OCI-LY3 (cell line): ENCODE measurements at regions not wholly inside any gene's neighbourhood (a gene's known extent, or its start where the extent isn't known, plus 50 kb on each side); places are given as distances from the start of the nearest gene placed in this dataset.

Experiments used
- H2AFZ ChIP-seq: fragments of 200-600, 300-600 bp; shearing (Covaris generic); 2 replicates; pipeline ENCODE4 v1.6.0; 2014; ENCODE audit warnings: antibody characterized with exemption, low read depth, low read length
- H3K27ac ChIP-seq: fragments of 200-600, 300-600 bp; sonication (generic); 2 replicates; pipeline ENCODE4 v1.5.1; 2014; ENCODE audit warnings: mild to moderate bottlenecking, low read length, moderate library complexity, mixed read lengths
- H3K27me3 ChIP-seq: fragments of 200-600, 300-600 bp; sonication (generic); 2 replicates; pipeline ENCODE4 v1.6.1; 2014; ENCODE audit warnings: low read depth, low read length, mixed read lengths
- H3K36me3 ChIP-seq: fragments of 200-600, 300-600 bp; sonication (generic); replicated peaks from 2 replicates; pipeline ENCODE3; 2014; ENCODE audit warnings: low read depth, low read length, mixed read lengths
- H3K4me1 ChIP-seq: fragments of 300-600, 200-600 bp; sonication (generic); 2 replicates; pipeline ENCODE4 v1.6.1; 2014; ENCODE audit warnings: low read length, mixed read lengths
- H3K4me2 ChIP-seq: fragments of 200-600, 300-600 bp; sonication (generic); 2 replicates; pipeline ENCODE4 v1.6.1; 2014; ENCODE audit warnings: low read length, mixed read lengths
- H3K4me3 ChIP-seq: fragments of 300-600, 200-600 bp; sonication (generic); 2 replicates; pipeline ENCODE4 v1.5.1; 2014; ENCODE audit warnings: antibody characterized with exemption, mild to moderate bottlenecking, low read length, moderate library complexity
- H3K79me2 ChIP-seq: fragments of 300-600, 200-600 bp; shearing (Covaris generic); 2 replicates; pipeline ENCODE4 v1.6.1; 2014; ENCODE audit warnings: mild to moderate bottlenecking, low read length, mixed read lengths
- H3K9ac ChIP-seq: fragments of 300-600, 200-600 bp; shearing (Covaris generic); 2 replicates; pipeline ENCODE4 v1.6.0; 2014; ENCODE audit warnings: mild to moderate bottlenecking, low read length, moderate library complexity
- H3K9me3 ChIP-seq: fragments of 200-600, 300-600 bp; shearing (Covaris generic); 2 replicates; pipeline ENCODE4 v1.6.1; 2014; ENCODE audit warnings: low read length, mixed read lengths; ENCODE audit not compliant: insufficient read depth
- H4K20me1 ChIP-seq: fragments of 200-600, 300-600 bp; sonication (generic); 2 replicates; pipeline ENCODE4 v1.6.1; 2016; ENCODE audit warnings: low read length, mixed read lengths; ENCODE audit not compliant: insufficient read depth
- CTCF ChIP-seq: fragments of 200-600, 300-600 bp; sonication (generic); IDR thresholded peaks from 2 replicates; pipeline ENCODE4 v1.5.1; 2014; ENCODE audit warnings: antibody characterized with exemption, low read length, low read depth
- EZH2phosphoT487 ChIP-seq: fragments of 200-600 bp; shearing (Covaris generic); IDR thresholded peaks from 2 replicates; pipeline ENCODE4 v1.6.1; 2018; ENCODE audit warnings: antibody characterized with exemption, mixed run types, low read depth

GRCh38 chr4:181860668-181861067, 382.5 kb upstream of the TENM3 start:
- no peaks in the 10 kb centered on the region for H3K36me3 ChIP-seq
- H3K4me3 ChIP-seq, result no peak overlapping the region
- H3K79me2 ChIP-seq, result no peaks in the 10 kb centered on the region
- no peak overlapping the region for H2AFZ ChIP-seq
- H3K4me2 ChIP-seq, result no peak overlapping the region
- no peak overlapping the region for H3K27ac ChIP-seq
- H3K4me1 ChIP-seq, result peaks cover 5% of the 10 kb centered on the region; the same call in 1 of the 2 replicates
- no peak overlapping the region for H3K9ac ChIP-seq
- no peaks in the 10 kb centered on the region for H3K9me3 ChIP-seq
- no peaks in the 10 kb centered on the region for H4K20me1 ChIP-seq
- no peaks in the 10 kb centered on the region for H3K27me3 ChIP-seq
- TF ChIP-seq EZH2phosphoT487, result no peak
- no peak for TF ChIP-seq CTCF

DNA sequence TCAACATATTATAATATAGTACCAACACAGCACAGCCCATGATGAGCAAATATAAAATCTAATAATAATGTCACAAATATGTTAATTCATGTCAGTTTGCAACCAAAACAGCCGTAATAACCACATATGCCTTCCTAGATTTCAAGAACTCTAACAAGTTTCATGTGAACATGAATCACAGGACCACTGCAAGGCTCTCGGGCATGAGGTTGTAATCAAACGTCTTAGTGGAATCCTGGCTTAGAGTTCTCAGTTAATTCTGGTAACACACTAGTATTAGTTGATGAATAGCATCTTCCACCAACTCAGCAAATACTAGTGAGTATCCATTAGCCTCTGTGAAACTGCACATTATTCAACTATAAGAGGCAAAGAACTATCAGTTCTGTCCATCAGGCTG, 379.3 kb upstream of the TENM3 start:
- Histone ChIP-seq H3K36me3 (no peaks in the 10 kb centered on the region), H3K27ac (no peak overlapping the region), H4K20me1 (no peaks in the 10 kb centered on the region), H3K4me2 (no peak overlapping the region), H3K27me3 (no peaks in the 10 kb centered on the region), H3K9me3 (no peaks in the 10 kb centered on the region), H3K4me3 (no peak overlapping the region), H2AFZ (no peak overlapping the region), H3K4me1 (no peaks in the 10 kb centered on the region), H3K79me2 (no peaks in the 10 kb centered on the region), H3K9ac (no peak overlapping the region)
- no peak for TF ChIP-seq CTCF
- TF ChIP-seq EZH2phosphoT487, result no peak

- Histone ChIP-seq H2AFZ (no peak overlapping the region), H3K4me2 (no peak overlapping the region)
Observed at GRCh38 chr4:181870326-181870725, 372.9 kb upstream of the TENM3 start.

DNA sequence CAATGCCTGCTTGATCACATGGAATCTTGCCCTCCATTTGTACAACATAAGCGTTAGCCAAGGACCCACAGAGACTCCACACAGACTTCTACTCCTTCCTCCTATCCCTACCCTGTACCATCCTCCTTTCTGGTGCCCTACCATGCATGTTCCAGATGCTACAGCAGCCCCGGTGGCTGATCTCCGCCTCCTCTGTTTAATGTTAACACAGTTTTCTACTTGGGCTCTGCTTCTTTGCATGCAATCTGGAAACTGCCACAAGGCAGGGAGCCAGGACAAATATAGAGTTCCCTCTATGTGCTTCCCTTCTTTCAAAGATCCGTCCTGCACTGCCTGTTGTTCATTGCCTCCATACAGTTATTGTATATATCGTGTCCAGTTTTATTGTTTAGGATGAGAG, 368.6 kb upstream of the TENM3 start:
- H3K9ac ChIP-seq, result no peak overlapping the region
- H3K36me3 ChIP-seq, result no peaks in the 10 kb centered on the region
- H3K27ac ChIP-seq, result no peak overlapping the region
- H2AFZ ChIP-seq, result no peak overlapping the region
- H3K4me2 ChIP-seq, result no peak overlapping the region
- H4K20me1 ChIP-seq, result no peaks in the 10 kb centered on the region
- TF ChIP-seq CTCF, result no peak
- TF ChIP-seq EZH2phosphoT487, result no peak
- no peaks in the 10 kb centered on the region for H3K79me2 ChIP-seq
- H3K27me3 ChIP-seq, result no peaks in the 10 kb centered on the region
- H3K9me3 ChIP-seq, result no peaks in the 10 kb centered on the region
- H3K4me1 ChIP-seq, result no peaks in the 10 kb centered on the region
- no peak overlapping the region for H3K4me3 ChIP-seq

More at GRCh38 chr4:181870326-181870725, 372.9 kb upstream of the TENM3 start:
- Histone ChIP-seq H3K9ac (no peak overlapping the region), H3K79me2 (no peaks in the 10 kb centered on the region), H3K27ac (no peak overlapping the region), H3K9me3 (no peaks in the 10 kb centered on the region), H3K4me1 (no peaks in the 10 kb centered on the region), H3K4me3 (no peak overlapping the region), H4K20me1 (no peaks in the 10 kb centered on the region), H3K27me3 (no peaks in the 10 kb centered on the region), H3K36me3 (no peaks in the 10 kb centered on the region)
- TF ChIP-seq CTCF (no peak), EZH2phosphoT487 (no peak)
